GM12878 (cell line): ENCODE measurements at regions not wholly inside any gene's neighbourhood (a gene's known extent, or its start where the extent isn't known, plus 50 kb on each side); places are given as distances from the start of the nearest gene placed in this dataset.

Experiments
- ATAC-seq: fragments of 200-7000 bp; cut with Tn5 transposase; 3 replicates; pipeline ENCODE4 v1.9.1; 2020; ENCODE audit warnings: mild to moderate bottlenecking, moderate library complexity
- BruUV-seq: library from RNA; stranded (reverse); fragments of 400-500 nt; replicated peaks from 2 replicates; lab custom pipeline; 2021; lab: Mats Ljungman, UMichigan
- CTCF ChIA-PET: fragments of 300-600 bp; sonication (Branson Sonifier 250); formaldehyde crosslinking; extraction: SDS; loops from one replicate; lab custom pipeline; 2021; ENCODE audit warnings: inconsistent platforms; lab: Yijun Ruan, JAX
- POLR2A ChIA-PET: fragments of 350-600 bp; formaldehyde crosslinking; extraction: SDS; loops from one replicate; lab custom pipeline; 2021; ENCODE audit warnings: inconsistent platforms; lab: Charles Lee
- RAD21 ChIA-PET: fragments of 300-600 bp; sonication (Branson Sonifier 250); formaldehyde crosslinking; loops from one replicate; lab custom pipeline; 2023; ENCODE audit warnings: antibody characterized with exemption; ENCODE audit not compliant: unreplicated experiment; lab: Charles Lee
- SMC1A ChIA-PET: fragments of 300-600 bp; sonication (Branson Sonifier 250); formaldehyde crosslinking; loops from one replicate; lab custom pipeline; 2023; ENCODE audit not compliant: unreplicated experiment, uncharacterized antibody; lab: Charles Lee
- DNase-seq: peaks from one replicate; pipeline ENCODE4 v3.0.0-alpha.2; 2011; ENCODE audit warnings: low read depth, low spot score
- FAIRE-seq: peaks from 3 replicates; lab custom pipeline; 2011; peaks lifted over from hg19 to GRCh38; lab: Jason Lieb, UNC
- H2AFZ ChIP-seq: 2 replicates; pipeline ENCODE4 v1.6.0; 2011; ENCODE audit warnings: low read depth, low read length, control low read depth; ENCODE audit not compliant: control insufficient read depth
- H3K27ac ChIP-seq: 2 replicates; pipeline ENCODE4 v1.5.1; 2011; ENCODE audit warnings: control low read depth; ENCODE audit not compliant: control insufficient read depth, insufficient read depth
- H3K27me3 ChIP-seq, 2 experiments: replicated peaks in 1 of 2; 2 replicates each; pipeline versions ENCODE4 v1.6.0 to v1.6.1; 2011; ENCODE audit warnings: low read length in 1 of 2; ENCODE audit not compliant: control insufficient read depth in 2 of 2, insufficient read depth in 2 of 2
- H3K36me3 ChIP-seq, 2 experiments: 2 replicates each; pipeline ENCODE4 v1.5.1; 2011; ENCODE audit warnings: low read length in 1 of 2; ENCODE audit not compliant: control insufficient read depth in 2 of 2, insufficient read depth in 2 of 2
- H3K4me1 ChIP-seq: 2 replicates; pipeline ENCODE4 v1.6.1; 2011; ENCODE audit warnings: mild to moderate bottlenecking, low read length, moderate library complexity, mixed read lengths; ENCODE audit not compliant: control insufficient read depth, insufficient read depth
- H3K4me2 ChIP-seq: 2 replicates; pipeline ENCODE4 v1.6.0; 2011; ENCODE audit warnings: control low read depth; ENCODE audit not compliant: control insufficient read depth, insufficient read depth
- H3K4me3 ChIP-seq: fragments of 200-600 bp; sonication (generic); 2 replicates; pipeline ENCODE4 v1.5.1; 2016
- H3K79me2 ChIP-seq: 2 replicates; pipeline ENCODE4 v1.6.0; 2011; ENCODE audit warnings: low read length; ENCODE audit not compliant: control insufficient read depth, insufficient read depth
- H3K9ac ChIP-seq: 2 replicates; pipeline ENCODE4 v1.8.0; 2011; ENCODE audit warnings: low read length, control low read depth, mixed read lengths; ENCODE audit not compliant: control insufficient read depth, insufficient read depth
- H3K9me3 ChIP-seq: replicated peaks from 3 replicates; pipeline ENCODE4 v1.5.1; 2011; ENCODE audit warnings: mild to moderate bottlenecking, low read length; ENCODE audit not compliant: control insufficient read depth, insufficient read depth
- H4K20me1 ChIP-seq: 2 replicates; pipeline ENCODE4 v1.6.0; 2011; ENCODE audit not compliant: control insufficient read depth, insufficient read depth
- CEBPZ ChIP-seq: fragments of 150-350 bp; IDR thresholded peaks from 2 replicates; pipeline ENCODE4 v1.6.1; 2016; ENCODE audit warnings: low read depth, low read length
- HDGF ChIP-seq: fragments of 450-650 bp; IDR thresholded peaks from 2 replicates; pipeline ENCODE4 v1.6.1; 2016; ENCODE audit warnings: antibody characterized with exemption
- WGBS: methylation state at CpG from one replicate; pipeline ENCODE4 v1.1.6; 2016; ENCODE audit warnings: low lambda C conversion rate; ENCODE audit not compliant: insufficient replicate concordance, insufficient coverage; ENCODE audit errors: missing lambda C conversion rate; 5-methylcytosine and 5-hydroxymethylcytosine counted together
- in situ Hi-C: fragments of 300-500 bp; cut with MboI; formaldehyde crosslinking; loops from 9 replicates; pipeline ENCODE4 v1.14.3; 2018; ENCODE audit warnings: mixed read lengths
- intact Hi-C: fragments of 100-400 bp; cut with micrococcal nuclease; formaldehyde crosslinking; loops from one replicate; pipeline ENCODE4 v1.14.2; 2022; ENCODE audit not compliant: unreplicated experiment
- TF ChIP-seq, protein P1 (sequence below): fragments of 450-650 bp; formaldehyde crosslinking; IDR thresholded peaks from 2 replicates; pipeline ENCODE4 v1.5.0; 2022; ENCODE audit warnings: mild to moderate bottlenecking, missing genetic modification characterization
- TF ChIP-seq, protein P2 (sequence below): fragments of 450-650 bp; IDR thresholded peaks from 2 replicates; pipeline ENCODE4 v1.6.1; 2016; ENCODE audit warnings: mild to moderate bottlenecking

- DNase-seq: no peak
- H3K9me3 ChIP-seq: no peaks in the 10 kb centered on the region
- FAIRE-seq: no peak
- ATAC-seq: no peak
- no peak overlapping the region for H3K4me3 ChIP-seq
- no TSS peak for BruUV-seq
- H2AFZ ChIP-seq: no peak overlapping the region
- in situ Hi-C loops: no loop called here
- RAD21 ChIA-PET: no interaction called here
- CTCF ChIA-PET: interaction anchor here (1.4 kb wide), 1 partner anchor 36 kb away, joined by 4 read pairs; no protein-coding TSS in a partner anchor
- no peak for TF ChIP-seq CEBPZ
- TF ChIP-seq, protein P1, sequence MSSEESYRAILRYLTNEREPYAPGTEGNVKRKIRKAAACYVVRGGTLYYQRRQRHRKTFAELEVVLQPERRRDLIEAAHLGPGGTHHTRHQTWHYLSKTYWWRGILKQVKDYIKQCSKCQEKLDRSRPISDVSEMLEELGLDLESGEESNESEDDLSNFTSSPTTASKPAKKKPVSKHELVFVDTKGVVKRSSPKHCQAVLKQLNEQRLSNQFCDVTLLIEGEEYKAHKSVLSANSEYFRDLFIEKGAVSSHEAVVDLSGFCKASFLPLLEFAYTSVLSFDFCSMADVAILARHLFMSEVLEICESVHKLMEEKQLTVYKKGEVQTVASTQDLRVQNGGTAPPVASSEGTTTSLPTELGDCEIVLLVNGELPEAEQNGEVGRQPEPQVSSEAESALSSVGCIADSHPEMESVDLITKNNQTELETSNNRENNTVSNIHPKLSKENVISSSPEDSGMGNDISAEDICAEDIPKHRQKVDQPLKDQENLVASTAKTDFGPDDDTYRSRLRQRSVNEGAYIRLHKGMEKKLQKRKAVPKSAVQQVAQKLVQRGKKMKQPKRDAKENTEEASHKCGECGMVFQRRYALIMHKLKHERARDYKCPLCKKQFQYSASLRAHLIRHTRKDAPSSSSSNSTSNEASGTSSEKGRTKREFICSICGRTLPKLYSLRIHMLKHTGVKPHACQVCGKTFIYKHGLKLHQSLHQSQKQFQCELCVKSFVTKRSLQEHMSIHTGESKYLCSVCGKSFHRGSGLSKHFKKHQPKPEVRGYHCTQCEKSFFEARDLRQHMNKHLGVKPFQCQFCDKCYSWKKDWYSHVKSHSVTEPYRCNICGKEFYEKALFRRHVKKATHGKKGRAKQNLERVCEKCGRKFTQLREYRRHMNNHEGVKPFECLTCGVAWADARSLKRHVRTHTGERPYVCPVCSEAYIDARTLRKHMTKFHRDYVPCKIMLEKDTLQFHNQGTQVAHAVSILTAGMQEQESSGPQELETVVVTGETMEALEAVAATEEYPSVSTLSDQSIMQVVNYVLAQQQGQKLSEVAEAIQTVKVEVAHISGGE (CRISPR knock-in tag): no peak
- TF ChIP-seq HDGF: no peak
- TF ChIP-seq, protein P2, sequence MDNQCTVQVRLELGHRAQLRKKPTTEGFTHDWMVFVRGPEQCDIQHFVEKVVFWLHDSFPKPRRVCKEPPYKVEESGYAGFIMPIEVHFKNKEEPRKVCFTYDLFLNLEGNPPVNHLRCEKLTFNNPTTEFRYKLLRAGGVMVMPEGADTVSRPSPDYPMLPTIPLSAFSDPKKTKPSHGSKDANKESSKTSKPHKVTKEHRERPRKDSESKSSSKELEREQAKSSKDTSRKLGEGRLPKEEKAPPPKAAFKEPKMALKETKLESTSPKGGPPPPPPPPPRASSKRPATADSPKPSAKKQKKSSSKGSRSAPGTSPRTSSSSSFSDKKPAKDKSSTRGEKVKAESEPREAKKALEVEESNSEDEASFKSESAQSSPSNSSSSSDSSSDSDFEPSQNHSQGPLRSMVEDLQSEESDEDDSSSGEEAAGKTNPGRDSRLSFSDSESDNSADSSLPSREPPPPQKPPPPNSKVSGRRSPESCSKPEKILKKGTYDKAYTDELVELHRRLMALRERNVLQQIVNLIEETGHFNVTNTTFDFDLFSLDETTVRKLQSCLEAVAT: no peak
- no peak overlapping the region for H3K9ac ChIP-seq
- 48% methylated on average over 8 of the region's 8 CpGs for WGBS
- no peaks in the 10 kb centered on the region for H4K20me1 ChIP-seq
- H3K4me2 ChIP-seq: no peak overlapping the region
- no peaks in the 10 kb centered on the region for H3K27me3 ChIP-seq
- no peaks in the 10 kb centered on the region for H3K36me3 ChIP-seq
- H3K79me2 ChIP-seq: no peaks in the 10 kb centered on the region
- SMC1A ChIA-PET: no interaction called here
- H3K4me1 ChIP-seq: no peaks in the 10 kb centered on the region
- POLR2A ChIA-PET: no interaction called here
- intact Hi-C loops: no loop called here
- H3K27ac ChIP-seq: no peak overlapping the region
Measured at GRCh38 chr13:107239213-107239612, 671.3 kb upstream of the ARGLU1 start.
